ENCODE measurements at regions not wholly inside any gene's neighbourhood (a gene's known extent, or its start where the extent isn't known, plus 50 kb on each side); places are given as distances from the start of the nearest gene placed in this dataset.

DNA sequence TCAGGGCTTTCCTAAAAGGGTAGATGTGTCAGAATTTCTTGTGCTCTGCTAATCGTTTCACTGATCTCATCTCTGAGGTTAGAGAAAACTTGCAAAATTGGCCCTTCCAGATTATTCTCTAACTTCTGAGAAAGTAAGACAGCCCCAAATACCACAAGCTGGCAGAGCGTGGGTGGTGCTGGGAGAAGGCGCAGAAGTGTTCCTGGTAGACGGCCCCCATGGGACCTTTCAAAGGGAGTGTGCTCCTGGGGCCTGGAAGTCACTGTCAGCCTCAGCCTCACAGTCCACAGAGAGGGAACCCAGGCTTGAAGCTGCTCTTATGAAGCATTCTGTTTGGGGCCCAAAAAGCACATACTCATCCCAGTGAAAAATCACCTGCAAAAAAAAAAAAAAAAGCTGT, 86.5 kb upstream of the PFN2 start:
- TF ChIP-seq, protein P1, sequence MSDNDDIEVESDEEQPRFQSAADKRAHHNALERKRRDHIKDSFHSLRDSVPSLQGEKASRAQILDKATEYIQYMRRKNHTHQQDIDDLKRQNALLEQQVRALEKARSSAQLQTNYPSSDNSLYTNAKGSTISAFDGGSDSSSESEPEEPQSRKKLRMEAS (IDR thresholded peaks at IDR 0.05; ENCODE audit: low read depth, low read length), result no peak
- TF ChIP-seq, protein P2, sequence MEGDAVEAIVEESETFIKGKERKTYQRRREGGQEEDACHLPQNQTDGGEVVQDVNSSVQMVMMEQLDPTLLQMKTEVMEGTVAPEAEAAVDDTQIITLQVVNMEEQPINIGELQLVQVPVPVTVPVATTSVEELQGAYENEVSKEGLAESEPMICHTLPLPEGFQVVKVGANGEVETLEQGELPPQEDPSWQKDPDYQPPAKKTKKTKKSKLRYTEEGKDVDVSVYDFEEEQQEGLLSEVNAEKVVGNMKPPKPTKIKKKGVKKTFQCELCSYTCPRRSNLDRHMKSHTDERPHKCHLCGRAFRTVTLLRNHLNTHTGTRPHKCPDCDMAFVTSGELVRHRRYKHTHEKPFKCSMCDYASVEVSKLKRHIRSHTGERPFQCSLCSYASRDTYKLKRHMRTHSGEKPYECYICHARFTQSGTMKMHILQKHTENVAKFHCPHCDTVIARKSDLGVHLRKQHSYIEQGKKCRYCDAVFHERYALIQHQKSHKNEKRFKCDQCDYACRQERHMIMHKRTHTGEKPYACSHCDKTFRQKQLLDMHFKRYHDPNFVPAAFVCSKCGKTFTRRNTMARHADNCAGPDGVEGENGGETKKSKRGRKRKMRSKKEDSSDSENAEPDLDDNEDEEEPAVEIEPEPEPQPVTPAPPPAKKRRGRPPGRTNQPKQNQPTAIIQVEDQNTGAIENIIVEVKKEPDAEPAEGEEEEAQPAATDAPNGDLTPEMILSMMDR (IDR thresholded peaks at IDR 0.05; ENCODE audit: low read depth, low read length), result no peak
- no peak for TF ChIP-seq POLR2A (IDR thresholded peaks at IDR 0.05; ENCODE audit: extremely low read depth, insufficient read length)

All from NB4 (cell line).